Endothelial cell of umbilical vein (primary cell): ENCODE measurements at regions not wholly inside any gene's neighbourhood (a gene's known extent, or its start where the extent isn't known, plus 50 kb on each side); places are given as distances from the start of the nearest gene placed in this dataset.

Experiments
- CTCF ChIP-seq, 2 donors: IDR thresholded peaks; 1 replicate in 1 of 2; 2 replicates in 1 of 2; pipeline ENCODE4 v1.5.1; 2011; ENCODE audit warnings: low read length in 2 of 2, mild to moderate bottlenecking in 2 of 2, moderate library complexity in 2 of 2, control low read depth in 1 of 2, inconsistent platforms in 1 of 2, low read depth in 1 of 2; ENCODE audit not compliant: insufficient read depth in 1 of 2; ENCODE audit errors: extremely low read depth in 1 of 2
- EZH2 ChIP-seq: IDR thresholded peaks from 2 replicates; pipeline ENCODE4 v1.6.1; 2012; ENCODE audit warnings: borderline replicate concordance, low read depth, mild to moderate bottlenecking, moderate library complexity, low read length, inconsistent platforms; ENCODE audit not compliant: severe bottlenecking
- GATA2 ChIP-seq: IDR thresholded peaks from 2 replicates; pipeline ENCODE4 v1.7.0; 2011; ENCODE audit warnings: low read depth, mild to moderate bottlenecking, moderate library complexity, mixed read lengths, low read length; ENCODE audit not compliant: insufficient read length, insufficient read depth
- JUN ChIP-seq: IDR thresholded peaks from 2 replicates; pipeline ENCODE4 v1.6.1; 2011; ENCODE audit warnings: borderline replicate concordance, low read depth; ENCODE audit not compliant: insufficient read length, insufficient read depth
- MAX ChIP-seq: IDR thresholded peaks from 2 replicates; pipeline ENCODE4 v1.6.1; 2011; ENCODE audit not compliant: insufficient read depth, insufficient read length
- MYC ChIP-seq: IDR thresholded peaks from one replicate; pipeline ENCODE4 v1.6.1; 2011; ENCODE audit warnings: mild to moderate bottlenecking, low read depth, low read length
- POLR2AphosphoS5 ChIP-seq: IDR thresholded peaks from 2 replicates; pipeline ENCODE4 v1.6.1; 2012; ENCODE audit warnings: low read depth, mild to moderate bottlenecking, control low read depth, low read length, moderate library complexity; ENCODE audit not compliant: insufficient read depth

GRCh38 chr1:55896210-55896609, 681.0 kb upstream of the USP24 start:
- TF ChIP-seq CTCF (IDR thresholded peaks at IDR 0.05; ENCODE audit: extremely low read depth in 1 of 2, insufficient read depth in 1 of 2, low read depth in 1 of 2, low read length in 2 of 2) = no peak
- no peak for TF ChIP-seq MAX
- no peak for TF ChIP-seq JUN
- no peak for TF ChIP-seq GATA2
- no peak for TF ChIP-seq EZH2
- no peak for TF ChIP-seq POLR2AphosphoS5
- no peak for TF ChIP-seq MYC
